Gastrocnemius medialis (tissue), 4 donors: ENCODE measurements at regions not wholly inside any gene's neighbourhood (a gene's known extent, or its start where the extent isn't known, plus 50 kb on each side); places are given as distances from the start of the nearest gene placed in this dataset.

ENCODE experiments used
- ATAC-seq, 2 donors: fragments of 150-250 bp; one replicate each; pipeline ENCODE4 v1.9.1; 2016
- DNase-seq, 2 donors: peaks; one replicate each; pipeline ENCODE4 v3.0.0-alpha.2; 2019
- H3K27ac ChIP-seq, 4 donors: fragments of 200-600 bp; sonication (generic); 1 replicate in 1 of 4; 2 replicates in 3 of 4; pipeline ENCODE4 v1.5.1; 2016 to 2018; ENCODE audit warnings: mild to moderate bottlenecking in 2 of 4, moderate library complexity in 1 of 4
- H3K27me3 ChIP-seq, 3 donors: fragments of 200-600 bp; sonication (generic) in 2 of 3; 1 replicate in 1 of 3; 2 replicates in 2 of 3; pipeline versions ENCODE4 v1.5.1 to v1.6.0; 2016 to 2019; ENCODE audit warnings: mild to moderate bottlenecking in 1 of 3, moderate library complexity in 1 of 3
- H3K36me3 ChIP-seq, 2 donors: fragments of 200-600 bp; sonication (generic) in 1 of 2; one replicate each; pipeline ENCODE4 v1.5.1; 2017 to 2018
- H3K4me1 ChIP-seq, 2 donors: fragments of 200-600 bp; sonication (generic) in 1 of 2; one replicate each; pipeline ENCODE4 v1.5.1; 2016 to 2017; ENCODE audit warnings: mild to moderate bottlenecking in 2 of 2
- H3K4me3 ChIP-seq, 4 donors: fragments of 200-600 bp; sonication (generic) in 3 of 4; 1 replicate in 1 of 4; 2 replicates in 3 of 4; pipeline ENCODE4 v1.5.1; 2016 to 2019; ENCODE audit warnings: mild to moderate bottlenecking in 2 of 4
- H3K9me3 ChIP-seq, 3 donors: fragments of 200-600 bp; sonication (generic) in 2 of 3; 1 replicate in 1 of 3; 2 replicates in 2 of 3; pipeline ENCODE4 v1.5.1; 2016 to 2019
- CTCF ChIP-seq, 5 experiments: fragments of 450-650 bp in 3 of 5; fragments of 200-600 bp in 2 of 5; sonication (generic) in 2 of 5; IDR thresholded peaks in 4 of 5; conservative IDR thresholded peaks in 1 of 5; 1 replicate in 4 of 5; 2 replicates in 1 of 5; pipeline ENCODE4 v1.5.1; 2016 to 2019; ENCODE audit warnings: antibody characterized with exemption in 5 of 5, mild to moderate bottlenecking in 3 of 5, moderate library complexity in 3 of 5
- POLR2A ChIP-seq, 2 donors: fragments of 450-650 bp; IDR thresholded peaks; one replicate each; pipeline ENCODE4 v1.6.1; 2017; ENCODE audit warnings: antibody characterized with exemption in 2 of 2, mild to moderate bottlenecking in 2 of 2, moderate library complexity in 2 of 2
- in situ Hi-C, 4 donors: fragments of 200-750 bp; cut with MboI; loops; one replicate each; pipeline versions ENCODE4 v1.15.0 to v1.8.0; 2017; ENCODE audit warnings: low sequenced_read_pairs in 4 of 4
- intact Hi-C: fragments of 100-400 bp; cut with DNase I; formaldehyde crosslinking; loops from one replicate; pipeline ENCODE4 v1.15.1; 2023; ENCODE audit warnings: low total_unique reads

GRCh38 chr5:66242050-66242715 lies 98.1 kb downstream of the SREK1 start:
- H3K27me3 ChIP-seq: no peaks in the 10 kb centered on the region
- no peak overlapping the region for H3K4me3 ChIP-seq
- DNase-seq: no peak
- H3K27ac ChIP-seq: no peak overlapping the region
- TF ChIP-seq CTCF (IDR thresholded peaks at IDR 0.05 in 4 of 5, conservative IDR thresholded peaks at IDR 0.05 in 1 of 5): no peak
- H3K4me1 ChIP-seq: no peaks in the 10 kb centered on the region
- intact Hi-C loops (no loop called here), in situ Hi-C loops (no loop called here)
- no peaks in the 10 kb centered on the region for H3K9me3 ChIP-seq
- no peaks in the 10 kb centered on the region for H3K36me3 ChIP-seq
- ATAC-seq: no peak

GRCh38 chr5:66246608-66247007 lies 102.5 kb downstream of the SREK1 start:
- Histone ChIP-seq H3K4me3 (no peak overlapping the region), H3K36me3 (no peaks in the 10 kb centered on the region), H3K27ac (no peak overlapping the region), H3K9me3 (no peaks in the 10 kb centered on the region), H3K27me3 (no peaks in the 10 kb centered on the region), H3K4me1 (no peaks in the 10 kb centered on the region)
- DNase-seq (no peak), ATAC-seq (no peak)
- TF ChIP-seq CTCF (IDR thresholded peaks at IDR 0.05 in 4 of 5, conservative IDR thresholded peaks at IDR 0.05 in 1 of 5) (no peak), POLR2A (IDR thresholded peaks at IDR 0.05) (no peak)
- in situ Hi-C loops (no loop called here), intact Hi-C loops (no loop called here)

GRCh38 chr5:66247176-66247960 lies 103.3 kb downstream of the SREK1 start:
- Histone ChIP-seq H3K4me1 (no peaks in the 10 kb centered on the region), H3K9me3 (no peaks in the 10 kb centered on the region), H3K27me3 (no peaks in the 10 kb centered on the region), H3K27ac (no peak overlapping the region), H3K36me3 (no peaks in the 10 kb centered on the region), H3K4me3 (no peak overlapping the region)
- no peak for DNase-seq
- intact Hi-C loops: no loop called here
- peak in 1 of 2 donors; percentile 44 for ATAC-seq
- no peak for TF ChIP-seq POLR2A (IDR thresholded peaks at IDR 0.05)
- TF ChIP-seq CTCF (IDR thresholded peaks at IDR 0.05 in 4 of 5, conservative IDR thresholded peaks at IDR 0.05 in 1 of 5): no peak
- in situ Hi-C loops: no loop called here

GRCh38 chr5:66248874-66249273 lies 104.8 kb downstream of the SREK1 start:
- intact Hi-C loops: no loop called here
- ATAC-seq (no peak), DNase-seq (no peak)
- no peaks in the 10 kb centered on the region for H3K9me3 ChIP-seq
- H3K4me1 ChIP-seq: no peaks in the 10 kb centered on the region
- no peak overlapping the region for H3K27ac ChIP-seq
- H3K36me3 ChIP-seq: no peaks in the 10 kb centered on the region
- no peaks in the 10 kb centered on the region for H3K27me3 ChIP-seq
- TF ChIP-seq POLR2A (IDR thresholded peaks at IDR 0.05) (no peak), CTCF (IDR thresholded peaks at IDR 0.05 in 4 of 5, conservative IDR thresholded peaks at IDR 0.05 in 1 of 5) (no peak)
- H3K4me3 ChIP-seq: no peak overlapping the region
- in situ Hi-C loops: no loop called here
